ENCODE measurements at regions not wholly inside any gene's neighbourhood (a gene's known extent, or its start where the extent isn't known, plus 50 kb on each side); places are given as distances from the start of the nearest gene placed in this dataset.

GRCh38 chr12:108400900-108401480 lies 61.9 kb upstream of the CMKLR1 start:
- TF ChIP-seq CTCF (IDR thresholded peaks at IDR 0.05) (no peak), POLR2AphosphoS5 (IDR thresholded peaks at IDR 0.05; ENCODE audit: low read depth, low read length) (no peak), REST (IDR thresholded peaks at IDR 0.05; ENCODE audit: insufficient read depth in 1 of 2, low read depth in 2 of 2, low read length in 1 of 2) (no peak), TCF7L2 (IDR thresholded peaks at IDR 0.05; ENCODE audit: low read depth, low read length) (no peak)
